ENCODE measurements at regions not wholly inside any gene's neighbourhood (a gene's known extent, or its start where the extent isn't known, plus 50 kb on each side); places are given as distances from the start of the nearest gene placed in this dataset.
"Not testable (repeated sequence)": the region's sequence is repeated elsewhere in the genome, so short reads cannot be mapped to it uniquely, and the experiment has no call there.

DNA sequence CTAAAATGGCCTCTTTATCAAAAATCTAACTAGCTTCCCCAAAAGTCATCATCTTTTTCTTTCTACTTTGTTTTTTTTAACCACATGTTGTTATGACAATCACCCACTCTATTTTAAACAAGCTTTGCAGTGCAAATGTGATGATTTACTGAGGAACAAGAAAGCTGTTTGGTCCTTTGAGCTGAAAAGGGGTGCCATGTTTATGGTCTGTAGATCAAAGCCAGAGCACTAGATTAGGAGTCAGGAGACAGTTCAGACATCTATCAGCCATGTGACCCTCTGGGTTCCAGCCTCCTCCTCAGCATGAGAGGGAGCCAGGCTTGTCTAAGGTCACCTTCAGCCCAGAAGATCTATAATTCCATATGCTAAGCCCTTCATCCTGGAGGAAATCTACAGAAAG is 65.9 kb downstream of the RPL22L1 start:
- H3K4me3 ChIP-seq: no peak overlapping the region
- H3K4me1 ChIP-seq: peaks cover 0 to 14% (median 5%) of the 10 kb centered on the region in 4 donors
- no peaks in the 10 kb centered on the region for H3K36me3 ChIP-seq
- no peak for DNase-seq
- H3K9me3 ChIP-seq: no peaks in the 10 kb centered on the region
- H3K27ac ChIP-seq: no peak overlapping the region
- intact Hi-C loops (cut with DNase I; ENCODE audit: low total_unique reads): no loop called here
- no peak for TF ChIP-seq CTCF (IDR thresholded peaks at IDR 0.05)
- no peaks in the 10 kb centered on the region for H3K27me3 ChIP-seq

DNA sequence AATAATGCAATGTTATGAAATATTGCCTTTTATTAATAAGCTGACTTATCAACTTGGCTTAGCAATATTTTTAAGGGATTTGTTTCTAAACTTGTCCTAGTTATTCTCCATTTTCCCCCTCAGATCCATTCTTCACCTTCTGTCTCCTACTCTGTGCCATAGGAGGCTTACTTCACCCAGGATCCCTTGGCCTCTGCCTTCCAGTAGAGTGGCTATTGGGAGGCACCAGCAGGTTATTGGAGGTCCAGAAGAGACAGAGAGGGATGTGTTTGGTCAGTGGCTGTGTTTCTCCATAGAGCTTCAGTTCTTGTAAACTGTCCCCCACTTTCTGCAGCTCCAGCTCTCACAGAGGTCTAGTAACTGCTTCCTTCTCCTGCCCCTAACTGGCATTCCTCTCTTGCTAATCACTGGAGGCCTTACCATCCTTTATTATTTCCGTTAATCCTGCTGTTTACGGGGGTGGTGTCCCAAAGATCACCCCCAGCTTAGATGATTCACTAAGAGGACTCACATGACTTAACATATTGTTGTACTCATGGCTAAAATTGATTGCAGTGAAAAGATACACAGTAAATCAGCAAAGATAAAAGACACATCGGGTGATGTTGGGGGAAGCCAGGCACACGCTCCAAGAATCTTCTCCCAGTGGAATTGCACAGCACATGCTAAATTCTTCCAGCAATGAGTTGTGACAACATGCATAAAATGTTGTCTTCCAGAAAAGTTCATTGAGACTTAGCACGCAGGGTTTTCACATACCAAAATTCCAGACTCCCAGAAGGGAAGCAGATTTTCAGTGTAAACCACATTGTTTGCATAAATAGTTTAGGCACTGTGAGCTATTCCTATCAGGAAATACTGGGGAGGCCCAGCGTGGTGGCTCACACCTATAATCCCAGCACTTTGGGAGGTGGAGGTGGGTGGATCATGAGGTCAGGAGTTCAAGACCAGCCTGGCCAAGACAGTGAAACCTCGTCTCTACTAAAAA is 67.5 kb downstream of the RPL22L1 start:
- Histone ChIP-seq H3K27ac (no peak overlapping the region), H3K36me3 (no peaks in the 10 kb centered on the region), H3K9me3 (peaks cover 0 to 2% (median 0%) of the 10 kb centered on the region in 3 donors), H3K4me3 (no peak overlapping the region), H3K27me3 (no peaks in the 10 kb centered on the region), H3K4me1 (peaks cover 0 to 14% (median 5%) of the 10 kb centered on the region in 4 donors)
- DNase-seq: peak in 1 of 2 donors; percentile 69
- intact Hi-C loops (cut with DNase I; ENCODE audit: low total_unique reads): no loop called here
- no peak for TF ChIP-seq CTCF (IDR thresholded peaks at IDR 0.05)

GRCh38 chr3:170801597-170801996 is 68.4 kb downstream of the RPL22L1 start:
- DNase-seq: no peak
- Histone ChIP-seq H3K36me3 (no peaks in the 10 kb centered on the region), H3K9me3 (peaks cover 0 to 5% (median 0%) of the 10 kb centered on the region in 3 donors), H3K27ac (no peak overlapping the region), H3K4me1 (peaks cover 0 to 14% (median 5%) of the 10 kb centered on the region in 4 donors), H3K4me3 (no peak overlapping the region), H3K27me3 (no peaks in the 10 kb centered on the region)
- intact Hi-C loops (cut with DNase I; ENCODE audit: low total_unique reads): no loop called here
- no peak for TF ChIP-seq CTCF (IDR thresholded peaks at IDR 0.05)

DNA sequence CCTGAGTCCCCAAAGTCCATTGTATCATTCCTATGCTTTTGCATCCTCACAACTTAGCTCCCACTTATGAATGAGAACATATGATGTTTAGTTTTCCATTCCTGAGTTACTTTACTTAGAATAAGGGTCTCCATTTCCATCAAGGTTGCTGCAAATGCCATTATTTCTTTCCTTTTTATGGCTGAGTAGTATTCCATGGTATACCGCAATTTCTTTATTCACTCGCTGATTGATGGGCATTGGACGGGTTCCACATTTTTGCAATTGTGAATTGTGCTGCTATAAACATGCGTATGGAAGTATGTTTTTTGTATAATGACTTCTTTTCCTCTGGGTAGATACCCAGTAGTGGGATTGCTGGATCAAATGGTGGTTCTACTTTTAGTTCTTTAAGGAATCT is 69.7 kb downstream of the RPL22L1 start:
- H3K27ac ChIP-seq; H3K9me3 ChIP-seq; H3K27me3 ChIP-seq; H3K36me3 ChIP-seq; DNase-seq; H3K4me3 ChIP-seq; intact Hi-C loops (cut with DNase I; ENCODE audit: low total_unique reads): not testable (repeated sequence)
- H3K4me1 ChIP-seq: peaks cover 0 to 14% (median 5%) of the 10 kb centered on the region in 4 donors

- Histone ChIP-seq H3K36me3 (no peaks in the 10 kb centered on the region), H3K27ac (no peak overlapping the region), H3K4me1 (peaks cover 0 to 14% (median 5%) of the 10 kb centered on the region in 4 donors), H3K9me3 (peaks cover 0 to 5% (median 0%) of the 10 kb centered on the region in 3 donors), H3K27me3 (no peaks in the 10 kb centered on the region), H3K4me3 (no peak overlapping the region)
- no peak for DNase-seq
- intact Hi-C loops (cut with DNase I; ENCODE audit: low total_unique reads): no loop called here
- no peak for TF ChIP-seq CTCF (IDR thresholded peaks at IDR 0.05)
Observed at GRCh38 chr3:170799009-170799408, 71.0 kb downstream of the RPL22L1 start.

- no peak for DNase-seq
- Histone ChIP-seq H3K9me3 (peaks cover 0 to 5% (median 0%) of the 10 kb centered on the region in 3 donors), H3K36me3 (no peaks in the 10 kb centered on the region), H3K27me3 (no peaks in the 10 kb centered on the region), H3K27ac (no peak overlapping the region), H3K4me3 (no peak overlapping the region), H3K4me1 (peaks cover 0 to 7% (median 2%) of the 10 kb centered on the region in 4 donors)
- intact Hi-C loops (cut with DNase I; ENCODE audit: low total_unique reads): no loop called here
- no peak for TF ChIP-seq CTCF (IDR thresholded peaks at IDR 0.05)
Observed at GRCh38 chr3:170797685-170798084, 72.3 kb downstream of the RPL22L1 start.

Data from tibial artery (tissue), 4 donors.